Mesodermal cell (in vitro differentiated cells): ENCODE measurements at regions not wholly inside any gene's neighbourhood (a gene's known extent, or its start where the extent isn't known, plus 50 kb on each side); places are given as distances from the start of the nearest gene placed in this dataset.
"Not testable (repeated sequence)": the region's sequence is repeated elsewhere in the genome, so short reads cannot be mapped to it uniquely, and the experiment has no call there.

Experiments
- H3K27ac ChIP-seq: 2 replicates; pipeline ENCODE4 v1.7.0; 2013; ENCODE audit warnings: mild to moderate bottlenecking, low read depth, low read length, moderate library complexity; ENCODE audit not compliant: severe bottlenecking
- H3K36me3 ChIP-seq: 2 replicates; pipeline ENCODE4 v1.7.1; 2013; ENCODE audit warnings: mild to moderate bottlenecking, low read length, moderate library complexity; ENCODE audit not compliant: control insufficient read depth, insufficient read depth
- H3K4me1 ChIP-seq: one replicate; pipeline ENCODE4 v1.7.1; 2013; ENCODE audit warnings: mild to moderate bottlenecking, low read length; ENCODE audit not compliant: insufficient read depth, control insufficient read depth, poor library complexity, severe bottlenecking
- H3K4me3 ChIP-seq: 2 replicates; pipeline ENCODE4 v1.7.0; 2013; ENCODE audit warnings: low read length, control low read depth, mild to moderate bottlenecking; ENCODE audit not compliant: insufficient read depth, poor library complexity, severe bottlenecking; ENCODE audit errors: extremely low read depth
- H3K9me3 ChIP-seq: 2 replicates; pipeline ENCODE4 v1.7.1; 2013; ENCODE audit warnings: mild to moderate bottlenecking, low read length, moderate library complexity; ENCODE audit not compliant: control insufficient read depth
- WGBS, 2 experiments: methylation state at CpG; one replicate each; pipeline ENCODE4 v1.1.5; 2013; ENCODE audit warnings: missing lambda C conversion rate in 2 of 2; ENCODE audit not compliant: insufficient coverage in 2 of 2; 5-methylcytosine and 5-hydroxymethylcytosine counted together

DNA sequence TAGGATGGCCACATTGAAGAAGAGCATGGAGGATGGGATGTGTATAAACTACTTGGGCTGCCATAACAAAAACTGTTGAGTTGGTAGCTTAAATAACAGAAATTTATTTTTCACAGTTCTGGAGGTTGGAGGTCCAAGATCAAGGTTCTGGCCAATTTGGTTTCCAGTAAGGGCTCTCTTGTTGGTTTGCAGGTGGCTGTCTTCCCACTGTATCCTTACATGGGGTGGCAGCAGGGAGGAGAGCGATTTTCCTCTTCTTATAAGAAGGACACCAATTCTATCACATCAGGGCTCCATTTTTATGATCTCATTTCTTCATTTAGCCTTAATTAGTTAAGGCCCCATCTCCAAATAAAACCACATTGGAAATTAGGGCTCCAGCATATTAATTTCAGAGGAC, 465.7 kb downstream of the GADD45G start:
- Histone ChIP-seq H3K9me3 (no peaks in the 10 kb centered on the region), H3K27ac (no peak overlapping the region), H3K4me1 (no peaks in the 10 kb centered on the region), H3K36me3 (no peaks in the 10 kb centered on the region), H3K4me3 (no peak overlapping the region)
- WGBS, 2 experiments = 67% methylated on average over 1 of the region's 1 CpG; no CpG with 5 or more reads in 1 of the 2 experiments

- no peak overlapping the region for H3K27ac ChIP-seq
- H3K4me3 ChIP-seq = no peak overlapping the region
- WGBS, 2 experiments = no CpG with 5 or more reads among the region's 7 CpGs
- H3K36me3 ChIP-seq = no peaks in the 10 kb centered on the region
- H3K9me3 ChIP-seq = no peaks in the 10 kb centered on the region
- H3K4me1 ChIP-seq = no peaks in the 10 kb centered on the region
Observed at GRCh38 chr9:90070931-90071660, 466.3 kb downstream of the GADD45G start.

DNA sequence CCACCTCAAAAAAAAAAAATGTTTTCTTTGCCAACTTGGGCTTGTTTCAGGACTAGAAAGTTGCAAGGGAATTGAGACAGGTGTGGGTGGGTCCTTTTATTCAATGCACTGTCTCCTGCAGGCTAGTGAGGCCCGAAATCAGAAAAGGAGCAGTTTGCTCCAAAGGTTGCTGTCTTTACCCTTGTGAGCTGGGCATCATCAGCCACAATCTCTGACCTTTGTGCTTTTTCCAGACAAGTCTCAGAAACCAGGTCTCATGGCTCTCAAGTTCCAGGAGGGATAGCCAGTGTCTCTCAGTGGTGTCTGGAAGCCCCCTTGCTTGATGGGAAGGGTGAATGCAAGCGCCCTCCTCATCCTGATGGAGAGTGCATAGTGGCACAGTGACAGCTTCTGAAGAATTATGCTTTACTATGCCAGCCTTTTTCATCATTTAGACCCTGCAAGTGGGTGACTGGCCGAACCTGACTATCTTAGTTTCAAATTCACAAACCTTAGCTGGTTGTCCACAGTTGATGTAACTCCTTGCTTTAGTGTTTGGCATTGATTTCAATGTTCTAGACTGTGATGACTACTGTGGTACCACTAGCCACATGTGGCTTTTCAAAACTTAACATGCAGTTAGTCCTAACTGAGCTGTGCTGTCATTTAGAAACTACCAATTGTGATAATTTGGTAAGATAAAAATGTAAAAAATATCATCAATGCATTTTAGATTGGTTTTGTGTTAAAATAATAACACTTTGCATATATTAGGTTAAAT, 468.6 kb downstream of the GADD45G start:
- Histone ChIP-seq H3K27ac (no peak overlapping the region), H3K36me3 (no peaks in the 10 kb centered on the region), H3K4me1 (no peaks in the 10 kb centered on the region), H3K4me3 (no peak overlapping the region), H3K9me3 (no peaks in the 10 kb centered on the region)
- WGBS, 2 experiments = 84 to 90% methylated on average over 3 of the region's 3 CpGs

- Histone ChIP-seq H3K4me3 (no peak overlapping the region), H3K27ac (no peak overlapping the region)
- WGBS, 2 experiments = 94 to 100% methylated on average over 2 to 3 of the region's 6 CpGs
Observed at GRCh38 chr9:90074316-90074962, 469.6 kb downstream of the GADD45G start.

GRCh38 chr9:90077598-90077997, 472.8 kb downstream of the GADD45G start:
- H3K9me3 ChIP-seq, H3K27ac ChIP-seq, H3K36me3 ChIP-seq, H3K4me1 ChIP-seq, H3K4me3 ChIP-seq: not testable (repeated sequence)
- 98 to 100% methylated on average over 1 to 3 of the region's 3 CpGs for WGBS, 2 experiments

More at GRCh38 chr9:90074316-90074962, 469.6 kb downstream of the GADD45G start:
- H3K4me1 ChIP-seq = no peaks in the 10 kb centered on the region
- no peaks in the 10 kb centered on the region for H3K36me3 ChIP-seq
- no peaks in the 10 kb centered on the region for H3K9me3 ChIP-seq

DNA sequence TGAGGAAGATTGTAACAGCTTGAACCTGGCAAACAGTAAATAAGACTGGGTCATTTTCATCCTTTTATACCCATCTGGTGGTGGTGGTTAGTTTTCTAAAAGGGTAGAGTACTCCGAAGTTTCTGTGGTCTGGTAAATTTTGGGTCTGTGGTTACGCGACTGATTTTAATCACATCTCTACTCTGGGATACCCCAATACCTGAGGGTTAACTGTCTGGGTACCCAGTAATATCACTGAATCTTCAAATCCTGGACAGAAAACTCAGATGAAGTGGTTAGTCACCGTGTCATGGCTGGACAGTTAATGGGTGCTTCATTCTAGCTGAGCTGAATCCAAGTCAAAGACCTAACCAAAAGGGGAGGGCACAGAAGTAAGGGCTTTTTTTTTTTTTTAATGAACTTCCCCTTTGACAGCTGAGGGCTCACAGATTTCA, 474.2 kb downstream of the GADD45G start:
- no peaks in the 10 kb centered on the region for H3K9me3 ChIP-seq
- no peak overlapping the region for H3K27ac ChIP-seq
- no peaks in the 10 kb centered on the region for H3K36me3 ChIP-seq
- WGBS, 2 experiments = 100% methylated on average over 1 of the region's 4 CpGs; no CpG with 5 or more reads in 1 of the 2 experiments
- no peaks in the 10 kb centered on the region for H3K4me1 ChIP-seq
- H3K4me3 ChIP-seq = no peak overlapping the region

GRCh38 chr9:90085633-90086032, 480.8 kb downstream of the GADD45G start:
- no peak overlapping the region for H3K4me3 ChIP-seq
- H3K27ac ChIP-seq = no peak overlapping the region
- no peaks in the 10 kb centered on the region for H3K9me3 ChIP-seq
- H3K36me3 ChIP-seq = no peaks in the 10 kb centered on the region
- 78 to 97% methylated on average over 3 to 4 of the region's 4 CpGs for whole genome bisulfite sequencing, 2 experiments
- no peaks in the 10 kb centered on the region for H3K4me1 ChIP-seq

- Histone ChIP-seq H3K4me1 (no peaks in the 10 kb centered on the region), H3K4me3 (no peak overlapping the region), H3K36me3 (no peaks in the 10 kb centered on the region), H3K27ac (no peak overlapping the region), H3K9me3 (no peaks in the 10 kb centered on the region)
- WGBS, 2 experiments = 35% methylated on average over 2 of the region's 2 CpGs; no CpG with 5 or more reads in 1 of the 2 experiments
Observed at GRCh38 chr9:90086101-90086511, 481.3 kb downstream of the GADD45G start.

DNA sequence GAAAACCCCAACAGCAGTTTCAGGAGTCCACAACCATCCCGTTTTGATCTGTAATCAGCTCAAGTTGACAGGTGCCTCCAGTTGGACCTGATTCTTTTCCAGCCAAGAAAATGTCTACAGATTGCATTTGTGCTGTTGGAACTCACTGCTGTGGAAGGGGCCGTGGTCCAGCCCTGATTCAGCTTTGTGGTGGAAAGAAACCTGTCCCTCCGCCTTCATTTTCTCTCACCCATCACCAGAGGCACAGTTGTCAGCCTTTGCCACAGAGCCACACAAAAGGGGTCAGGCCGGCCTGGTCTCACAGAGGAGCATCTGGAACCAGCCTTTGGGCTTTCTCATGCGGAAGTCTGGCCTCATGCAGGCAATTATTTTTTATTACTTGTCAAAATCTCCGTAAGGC, 483.6 kb downstream of the GADD45G start:
- Histone ChIP-seq H3K4me1 (no peaks in the 10 kb centered on the region), H3K4me3 (no peak overlapping the region), H3K27ac (no peak overlapping the region), H3K36me3 (no peaks in the 10 kb centered on the region), H3K9me3 (no peaks in the 10 kb centered on the region)
- WGBS, 2 experiments = 80 to 84% methylated on average over 4 to 5 of the region's 6 CpGs

DNA sequence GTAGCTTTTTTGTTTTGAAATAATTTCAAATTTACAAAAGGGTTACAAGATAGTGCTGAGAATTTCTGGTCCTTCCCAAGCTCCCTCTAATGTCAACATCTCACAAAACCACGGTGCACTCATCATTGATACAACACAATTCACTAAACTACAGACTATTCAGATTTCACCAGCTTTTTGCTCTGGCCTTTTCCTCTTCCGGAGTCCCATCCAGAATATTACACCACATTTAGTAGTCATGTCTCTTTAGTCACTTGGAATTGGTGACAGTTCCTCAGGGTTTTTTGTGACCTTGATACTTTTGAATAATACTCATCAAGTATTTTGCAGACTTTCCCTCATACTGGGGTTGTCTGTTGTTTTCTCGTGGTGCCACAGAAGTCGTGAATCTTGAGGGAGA, 484.0 kb downstream of the GADD45G start:
- Histone ChIP-seq H3K4me1 (no peaks in the 10 kb centered on the region), H3K36me3 (no peaks in the 10 kb centered on the region), H3K27ac (no peak overlapping the region), H3K9me3 (no peaks in the 10 kb centered on the region), H3K4me3 (no peak overlapping the region)
- 88 to 94% methylated on average over 2 of the region's 4 CpGs for WGBS, 2 experiments
